GM19240 (cell line): ENCODE measurements at regions not wholly inside any gene's neighbourhood (a gene's known extent, or its start where the extent isn't known, plus 50 kb on each side); places are given as distances from the start of the nearest gene placed in this dataset.
"Not testable (repeated sequence)": the region's sequence is repeated elsewhere in the genome, so short reads cannot be mapped to it uniquely, and the experiment has no call there.

Experiments
- DNase-seq: peaks from one replicate; pipeline ENCODE4 v3.0.0; 2011; ENCODE audit warnings: low spot score; ENCODE audit not compliant: insufficient read length

GRCh38 chr6:139748353-139749146 is 374.1 kb upstream of the CITED2 start:
- DNase-seq: no peak

- no peak for DNase-seq
Measured at GRCh38 chr6:139747154-139747553, 372.7 kb upstream of the CITED2 start.

GRCh38 chr6:139744891-139745290 is 370.4 kb upstream of the CITED2 start:
- no peak for DNase-seq

- no peak for DNase-seq
Measured at GRCh38 chr6:139743664-139744437, 369.4 kb upstream of the CITED2 start.

- no peak for DNase-seq
Measured at GRCh38 chr6:139742671-139743070, 368.2 kb upstream of the CITED2 start.

- no peak for DNase-seq
Measured at GRCh38 chr6:139738801-139739455, 364.5 kb upstream of the CITED2 start.

- no peak for DNase-seq
Measured at GRCh38 chr6:139736325-139736906, 362.0 kb upstream of the CITED2 start.

GRCh38 chr6:139732451-139732850 is 358.0 kb upstream of the CITED2 start:
- no peak for DNase-seq

GRCh38 chr6:139730340-139730974 is 356.0 kb upstream of the CITED2 start:
- DNase-seq: no peak

GRCh38 chr6:139728876-139729427 is 354.5 kb upstream of the CITED2 start:
- DNase-seq: no peak

- DNase-seq: not testable (repeated sequence)
Measured at GRCh38 chr6:139726272-139726671, 351.8 kb upstream of the CITED2 start.

- DNase-seq: no peak
Measured at GRCh38 chr6:139722530-139722929, 348.1 kb upstream of the CITED2 start.

- DNase-seq: no peak
Measured at GRCh38 chr6:139721954-139722353, 347.5 kb upstream of the CITED2 start.

GRCh38 chr6:139713900-139714506 is 339.6 kb upstream of the CITED2 start:
- DNase-seq: no peak

GRCh38 chr6:139713424-139713823 is 339.0 kb upstream of the CITED2 start:
- no peak for DNase-seq

GRCh38 chr6:139712830-139713229 is 338.4 kb upstream of the CITED2 start:
- no peak for DNase-seq

GRCh38 chr6:139711804-139712585 is 337.5 kb upstream of the CITED2 start:
- no peak for DNase-seq

GRCh38 chr6:139710556-139710955 is 336.1 kb upstream of the CITED2 start:
- no peak for DNase-seq

GRCh38 chr6:139708337-139709199 is 334.1 kb upstream of the CITED2 start:
- no peak for DNase-seq
